ENCODE measurements at regions not wholly inside any gene's neighbourhood (a gene's known extent, or its start where the extent isn't known, plus 50 kb on each side); places are given as distances from the start of the nearest gene placed in this dataset.

GRCh38 chr16:17574256-17574655 is 103.5 kb upstream of the XYLT1 start:
- no peaks in the 10 kb centered on the region for H3K4me1 ChIP-seq
- H3K36me3 ChIP-seq: no peaks in the 10 kb centered on the region
- H3K27ac ChIP-seq: no peak overlapping the region
- H3K4me3 ChIP-seq: no peak overlapping the region
- H3K9me3 ChIP-seq: no peaks in the 10 kb centered on the region
- intact Hi-C loops (cut with DNase I): no loop called here
- ATAC-seq (no peak), DNase-seq (no peak)
- no peaks in the 10 kb centered on the region for H3K27me3 ChIP-seq (ENCODE audit: low read depth)
- TF ChIP-seq, protein P1, sequence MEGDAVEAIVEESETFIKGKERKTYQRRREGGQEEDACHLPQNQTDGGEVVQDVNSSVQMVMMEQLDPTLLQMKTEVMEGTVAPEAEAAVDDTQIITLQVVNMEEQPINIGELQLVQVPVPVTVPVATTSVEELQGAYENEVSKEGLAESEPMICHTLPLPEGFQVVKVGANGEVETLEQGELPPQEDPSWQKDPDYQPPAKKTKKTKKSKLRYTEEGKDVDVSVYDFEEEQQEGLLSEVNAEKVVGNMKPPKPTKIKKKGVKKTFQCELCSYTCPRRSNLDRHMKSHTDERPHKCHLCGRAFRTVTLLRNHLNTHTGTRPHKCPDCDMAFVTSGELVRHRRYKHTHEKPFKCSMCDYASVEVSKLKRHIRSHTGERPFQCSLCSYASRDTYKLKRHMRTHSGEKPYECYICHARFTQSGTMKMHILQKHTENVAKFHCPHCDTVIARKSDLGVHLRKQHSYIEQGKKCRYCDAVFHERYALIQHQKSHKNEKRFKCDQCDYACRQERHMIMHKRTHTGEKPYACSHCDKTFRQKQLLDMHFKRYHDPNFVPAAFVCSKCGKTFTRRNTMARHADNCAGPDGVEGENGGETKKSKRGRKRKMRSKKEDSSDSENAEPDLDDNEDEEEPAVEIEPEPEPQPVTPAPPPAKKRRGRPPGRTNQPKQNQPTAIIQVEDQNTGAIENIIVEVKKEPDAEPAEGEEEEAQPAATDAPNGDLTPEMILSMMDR (IDR thresholded peaks at IDR 0.05): no peak

DNA sequence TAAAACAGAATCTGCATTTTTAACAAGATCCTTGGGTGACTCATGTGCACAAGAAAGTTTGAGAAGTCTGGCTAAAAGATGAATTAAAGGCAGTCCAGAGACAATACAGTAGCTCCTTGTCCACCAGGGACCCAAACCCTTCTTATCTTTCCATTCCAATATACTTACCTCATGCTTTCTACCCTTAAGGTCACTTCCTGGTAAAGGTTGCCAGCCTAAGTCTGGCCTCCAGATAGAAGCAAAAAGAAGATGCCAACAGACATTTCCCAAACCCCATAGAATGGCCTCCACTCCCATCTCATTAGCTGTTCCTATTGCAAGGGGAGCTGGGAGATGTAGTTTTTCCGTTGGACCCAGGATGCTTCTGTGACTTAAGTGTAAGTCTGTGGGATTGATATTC is 101.4 kb upstream of the XYLT1 start:
- Histone ChIP-seq H3K9me3 (no peaks in the 10 kb centered on the region), H3K27ac (no peak overlapping the region), H3K4me3 (no peak overlapping the region), H3K27me3 (ENCODE audit: low read depth) (no peaks in the 10 kb centered on the region), H3K36me3 (no peaks in the 10 kb centered on the region), H3K4me1 (no peaks in the 10 kb centered on the region)
- intact Hi-C loops (cut with DNase I): no loop called here
- ATAC-seq (no peak), DNase-seq (no peak)
- TF ChIP-seq, protein P1 (IDR thresholded peaks at IDR 0.05): no peak

DNA sequence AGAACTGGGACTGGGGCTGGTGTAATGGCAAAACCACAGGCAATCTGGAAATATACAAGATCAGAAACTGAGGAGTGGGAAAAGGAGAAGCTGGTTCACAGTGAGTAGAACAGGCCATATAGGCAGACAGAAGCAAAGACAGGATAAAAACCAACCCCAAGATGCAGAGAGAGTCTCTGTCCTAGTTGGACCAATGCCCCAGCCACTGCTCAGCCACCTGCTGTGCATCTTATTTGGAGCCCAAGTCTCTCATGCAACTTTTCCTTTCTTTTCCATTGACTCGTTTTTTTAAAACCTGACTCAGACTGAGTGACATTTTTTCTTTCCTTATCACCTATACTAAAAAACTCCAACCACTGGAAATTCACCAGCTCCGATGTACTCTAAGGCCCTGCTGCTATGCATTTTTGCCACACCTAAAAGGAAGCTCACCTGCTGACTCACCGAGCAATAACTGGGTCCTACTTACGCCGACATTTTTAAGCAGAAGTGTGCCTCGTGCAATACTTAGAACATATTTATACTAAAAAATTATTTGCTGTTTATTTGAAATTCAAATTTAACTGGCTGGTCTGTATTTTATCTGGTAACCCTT is 100.8 kb upstream of the XYLT1 start:
- peak in 1 of 2 donors; percentile 37 for ATAC-seq
- TF ChIP-seq, protein P1 (IDR thresholded peaks at IDR 0.05): no peak
- intact Hi-C loops (cut with DNase I): no loop called here

DNA sequence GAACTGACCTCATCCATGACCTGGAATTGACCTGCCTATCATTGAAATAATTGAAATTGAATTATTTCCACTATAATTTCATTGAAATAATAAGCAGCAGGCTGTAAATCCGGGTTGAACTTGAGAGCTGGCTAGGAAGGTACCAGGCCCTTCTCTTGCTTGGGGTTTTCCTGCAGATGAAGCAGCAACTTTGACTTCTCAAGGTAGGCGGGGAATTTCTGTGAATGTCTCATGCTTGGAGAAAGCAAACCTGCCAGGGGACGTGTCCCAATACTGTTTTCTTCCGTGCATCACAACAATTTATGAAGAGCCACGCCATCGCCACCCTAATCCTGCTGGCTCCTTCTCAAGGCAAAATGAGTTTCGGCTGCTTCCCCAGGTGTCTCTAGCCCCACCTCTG is 97.5 kb upstream of the XYLT1 start:
- no peak for DNase-seq
- Histone ChIP-seq H3K36me3 (no peaks in the 10 kb centered on the region), H3K27ac (no peak overlapping the region), H3K9me3 (no peaks in the 10 kb centered on the region), H3K27me3 (ENCODE audit: low read depth) (no peaks in the 10 kb centered on the region), H3K4me3 (no peak overlapping the region), H3K4me1 (no peaks in the 10 kb centered on the region)
- TF ChIP-seq, protein P1 (IDR thresholded peaks at IDR 0.05): no peak
- ATAC-seq: no peak
- intact Hi-C loops (cut with DNase I): no loop called here

More for the DNA sequence above, 100.8 kb upstream of the XYLT1 start:
- Histone ChIP-seq H3K4me1 (no peaks in the 10 kb centered on the region), H3K9me3 (no peaks in the 10 kb centered on the region), H3K27me3 (ENCODE audit: low read depth) (no peaks in the 10 kb centered on the region), H3K27ac (no peak overlapping the region), H3K4me3 (no peak overlapping the region), H3K36me3 (no peaks in the 10 kb centered on the region)
- DNase-seq: no peak

GRCh38 chr16:17567455-17567854 is 96.7 kb upstream of the XYLT1 start:
- DNase-seq (no peak), ATAC-seq (no peak)
- Histone ChIP-seq H3K9me3 (no peaks in the 10 kb centered on the region), H3K27ac (no peak overlapping the region), H3K4me3 (no peak overlapping the region), H3K27me3 (ENCODE audit: low read depth) (no peaks in the 10 kb centered on the region), H3K4me1 (no peaks in the 10 kb centered on the region), H3K36me3 (no peaks in the 10 kb centered on the region)
- intact Hi-C loops (cut with DNase I): no loop called here
- TF ChIP-seq, protein P1 (IDR thresholded peaks at IDR 0.05): no peak
